Pons (tissue), 1 donor: ENCODE measurements at regions not wholly inside any gene's neighbourhood (a gene's known extent, or its start where the extent isn't known, plus 50 kb on each side); places are given as distances from the start of the nearest gene placed in this dataset.
"Not testable (repeated sequence)": the region's sequence is repeated elsewhere in the genome, so short reads cannot be mapped to it uniquely, and the experiment has no call there.

Experiments used
- DNase-seq: peaks from one replicate; pipeline ENCODE4 v3.0.0-alpha.2; 2016; ENCODE audit warnings: low spot score

- DNase-seq = no peak
Measured at GRCh38 chr16:58821886-58822285, 87.8 kb upstream of the GOT2 start.

DNA sequence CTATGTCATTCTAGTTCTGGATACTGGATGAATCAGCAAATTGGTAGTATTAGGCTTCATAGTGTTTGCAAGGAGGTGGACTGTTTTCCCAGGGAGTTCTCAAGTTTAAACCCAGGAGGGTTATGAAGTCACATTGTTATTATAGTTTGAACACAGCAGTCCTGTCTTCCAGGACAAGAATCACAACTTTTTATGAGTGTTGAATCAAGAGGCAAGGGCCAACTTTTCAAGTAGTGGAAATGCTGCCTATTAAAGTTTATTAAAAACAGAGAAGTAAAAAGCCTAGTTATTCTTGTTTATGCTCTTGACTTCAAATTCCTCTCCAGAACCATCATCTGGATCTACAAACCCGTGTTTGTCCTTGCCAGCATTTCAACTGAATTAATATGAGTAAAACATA lies 86.3 kb upstream of the GOT2 start:
- no peak for DNase-seq

DNA sequence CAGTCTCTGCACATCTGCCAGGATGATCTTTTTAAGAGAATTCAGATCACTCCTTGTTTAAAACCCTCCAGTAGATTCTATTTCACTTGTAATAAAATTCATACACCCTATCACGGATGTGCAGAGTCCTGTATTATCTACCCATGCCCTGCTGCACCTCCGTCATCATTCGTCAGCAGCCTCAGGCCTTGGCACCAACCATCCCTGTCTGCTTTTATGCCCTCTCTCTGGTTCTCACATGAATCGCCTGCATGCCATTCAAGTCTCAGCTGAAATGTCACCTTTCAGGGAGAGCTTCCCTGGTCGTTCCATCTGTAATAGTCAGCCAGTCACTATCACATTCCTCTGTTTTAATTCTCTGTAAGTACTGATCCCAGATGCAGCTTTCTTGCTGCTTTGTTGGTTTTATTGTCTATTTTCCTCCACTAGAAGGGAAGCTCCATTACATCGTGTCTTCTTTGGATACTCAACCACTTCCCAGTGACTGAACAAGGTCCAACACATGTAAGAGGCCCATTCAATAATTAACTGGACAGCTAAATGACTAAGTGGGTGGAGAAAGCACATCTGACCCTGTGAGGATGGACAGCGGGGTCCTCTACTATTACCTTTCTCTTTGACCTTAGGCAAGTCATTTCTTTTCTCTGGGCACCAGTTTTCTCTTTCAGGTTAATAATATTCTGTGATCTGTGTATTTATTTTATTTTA lies 81.2 kb upstream of the GOT2 start:
- no peak for DNase-seq

- DNase-seq = peak; percentile 40
Measured at GRCh38 chr16:58814348-58814801, 80.3 kb upstream of the GOT2 start.

- no peak for DNase-seq
Measured at GRCh38 chr16:58809213-58809612, 75.1 kb upstream of the GOT2 start.

- no peak for DNase-seq
Measured at GRCh38 chr16:58807276-58807675, 73.2 kb upstream of the GOT2 start.

- no peak for DNase-seq
Measured at GRCh38 chr16:58801838-58802237, 67.7 kb upstream of the GOT2 start.

GRCh38 chr16:58797137-58797801 lies 63.2 kb upstream of the GOT2 start:
- DNase-seq = no peak

DNA sequence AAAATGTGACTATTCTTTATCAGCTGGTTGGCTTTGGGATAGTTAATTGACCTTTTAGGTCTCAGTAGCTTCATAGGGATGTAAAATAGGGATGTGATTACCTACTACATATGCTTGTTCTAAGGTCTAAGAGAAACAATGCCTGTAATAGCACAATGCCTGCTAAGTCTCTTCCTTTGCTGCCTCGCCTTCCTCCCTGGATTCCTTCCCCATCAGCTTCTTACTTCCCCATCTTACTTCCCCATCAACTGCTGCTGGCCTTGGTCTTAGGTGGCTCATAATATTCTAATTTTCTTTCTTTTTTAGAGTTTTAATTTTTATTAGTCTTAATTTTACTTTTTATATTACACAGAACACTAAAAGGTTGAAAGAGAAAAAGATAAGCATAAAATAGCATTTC lies 59.2 kb upstream of the GOT2 start:
- peak; percentile 17 for DNase-seq

- DNase-seq = no peak
Measured at GRCh38 chr16:58792188-58792587, 58.1 kb upstream of the GOT2 start.

DNA sequence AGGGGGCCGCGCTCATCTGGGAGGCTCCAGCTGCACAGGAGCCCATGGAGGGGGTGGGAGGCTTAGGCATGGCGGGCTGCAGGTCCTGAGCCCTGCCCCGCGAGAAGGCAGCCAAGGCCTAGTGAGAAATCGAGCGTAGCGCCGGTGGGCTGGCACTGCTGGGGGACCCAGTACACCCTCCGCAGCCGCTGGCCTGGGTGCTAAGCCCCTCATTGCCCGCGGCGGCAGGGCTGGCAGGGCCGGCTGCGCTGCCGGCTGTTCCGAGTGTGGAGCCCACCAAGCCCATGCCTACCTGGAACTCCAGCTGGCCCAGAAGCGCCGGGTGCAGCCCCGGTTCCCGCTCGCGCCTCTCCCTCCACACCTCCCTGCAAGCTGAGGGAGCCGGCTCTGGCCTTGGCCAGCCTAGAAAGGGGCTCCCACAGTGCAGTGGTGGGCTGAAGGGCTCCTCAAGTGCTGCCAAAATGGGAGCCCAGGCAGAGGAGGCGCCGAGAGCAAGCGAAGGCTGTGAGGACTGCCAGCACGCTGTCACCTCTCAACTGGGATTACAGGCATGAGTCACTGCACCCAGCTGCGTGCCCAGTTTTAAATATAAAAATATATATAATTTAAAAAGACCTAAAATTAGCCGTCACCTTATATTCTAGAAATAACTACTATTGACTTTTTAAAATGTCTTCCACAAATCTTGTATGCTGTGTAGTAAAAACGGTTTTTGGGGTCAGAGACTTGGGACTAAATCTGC lies 56.9 kb upstream of the GOT2 start:
- DNase-seq = not testable (repeated sequence)

DNA sequence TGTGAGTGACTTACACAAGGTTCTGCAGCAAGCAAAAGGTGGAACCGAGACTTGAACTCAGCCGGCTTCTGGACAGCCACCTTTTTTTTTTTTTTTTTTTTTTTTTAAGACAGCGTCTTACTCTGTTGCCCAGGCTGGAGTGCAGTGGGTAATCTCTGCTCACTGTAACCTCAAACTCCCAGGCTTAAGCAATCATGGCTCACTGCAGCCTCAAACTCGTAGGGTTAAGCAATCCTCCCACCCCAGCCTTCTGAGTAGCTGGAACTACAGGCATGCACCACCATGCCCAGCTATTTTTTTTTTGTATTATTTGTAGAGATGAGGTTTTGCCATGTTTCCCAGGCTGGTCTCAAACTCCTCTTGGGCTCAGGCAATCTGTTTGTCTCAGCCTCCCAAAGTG lies 55.2 kb upstream of the GOT2 start:
- no peak for DNase-seq
